ENCODE measurements at regions not wholly inside any gene's neighbourhood (a gene's known extent, or its start where the extent isn't known, plus 50 kb on each side); places are given as distances from the start of the nearest gene placed in this dataset.

DNA sequence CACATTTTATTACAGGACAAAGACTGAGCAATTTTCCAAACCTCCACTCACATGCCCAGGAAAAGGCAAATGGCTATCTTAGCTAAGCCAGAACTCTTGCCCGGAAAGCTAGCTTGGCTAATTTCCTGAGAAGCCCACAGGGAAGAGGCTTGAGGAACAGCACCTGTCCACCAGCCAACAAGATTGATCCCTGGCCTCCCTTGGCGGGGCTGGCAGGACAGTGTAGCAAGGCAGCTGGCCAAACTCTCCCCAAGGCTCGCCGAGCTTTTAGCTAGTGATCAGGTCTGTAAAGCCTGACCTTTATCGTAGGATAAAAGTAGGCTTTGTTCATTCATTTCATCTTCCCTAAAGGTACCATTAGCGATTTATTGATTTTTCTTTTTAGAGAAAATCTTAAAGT, 101.4 kb downstream of the UQCRFS1 start:
- H3K4me1 Mint-ChIP-seq, result no peaks in the 10 kb centered on the region
- ATAC-seq (ENCODE audit: low read depth) (no peak), DNase-seq (no peak)
- no peak overlapping the region for H3K27ac Mint-ChIP-seq
- no peaks in the 10 kb centered on the region for H3K27me3 Mint-ChIP-seq
- ChIA-PET POLR2A (no interaction called here), CTCF (no interaction called here)
- no peaks in the 10 kb centered on the region for H3K36me3 Mint-ChIP-seq (ENCODE audit: low read depth)
- H3K9me3 Mint-ChIP-seq, result peaks cover 3% of the 10 kb centered on the region
- TF ChIP-seq, protein P1, sequence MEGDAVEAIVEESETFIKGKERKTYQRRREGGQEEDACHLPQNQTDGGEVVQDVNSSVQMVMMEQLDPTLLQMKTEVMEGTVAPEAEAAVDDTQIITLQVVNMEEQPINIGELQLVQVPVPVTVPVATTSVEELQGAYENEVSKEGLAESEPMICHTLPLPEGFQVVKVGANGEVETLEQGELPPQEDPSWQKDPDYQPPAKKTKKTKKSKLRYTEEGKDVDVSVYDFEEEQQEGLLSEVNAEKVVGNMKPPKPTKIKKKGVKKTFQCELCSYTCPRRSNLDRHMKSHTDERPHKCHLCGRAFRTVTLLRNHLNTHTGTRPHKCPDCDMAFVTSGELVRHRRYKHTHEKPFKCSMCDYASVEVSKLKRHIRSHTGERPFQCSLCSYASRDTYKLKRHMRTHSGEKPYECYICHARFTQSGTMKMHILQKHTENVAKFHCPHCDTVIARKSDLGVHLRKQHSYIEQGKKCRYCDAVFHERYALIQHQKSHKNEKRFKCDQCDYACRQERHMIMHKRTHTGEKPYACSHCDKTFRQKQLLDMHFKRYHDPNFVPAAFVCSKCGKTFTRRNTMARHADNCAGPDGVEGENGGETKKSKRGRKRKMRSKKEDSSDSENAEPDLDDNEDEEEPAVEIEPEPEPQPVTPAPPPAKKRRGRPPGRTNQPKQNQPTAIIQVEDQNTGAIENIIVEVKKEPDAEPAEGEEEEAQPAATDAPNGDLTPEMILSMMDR (IDR thresholded peaks at IDR 0.05), result no peak
- no peak overlapping the region for H3K4me3 Mint-ChIP-seq
- intact Hi-C loops (cut with micrococcal nuclease), result no loop called here

DNA sequence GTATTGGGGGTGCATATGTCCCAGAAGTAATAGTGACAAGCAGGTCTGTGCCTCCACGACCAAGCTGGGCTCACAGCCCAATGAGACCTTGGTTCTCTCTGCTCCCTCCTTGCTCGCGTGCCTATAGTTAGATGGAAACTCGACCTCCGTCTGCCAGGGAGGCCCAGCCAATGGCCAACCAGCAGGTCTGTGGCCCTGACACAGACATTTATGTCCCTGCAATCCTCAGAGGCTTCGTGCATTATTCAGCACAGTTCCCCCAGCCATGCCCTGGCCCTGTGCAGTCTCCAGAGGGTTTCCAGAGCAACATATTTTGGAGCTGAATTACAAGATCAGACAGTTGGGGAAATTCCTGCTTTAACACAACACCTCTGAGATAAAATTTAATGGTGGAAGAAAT, 105.1 kb downstream of the UQCRFS1 start:
- DNase-seq (no peak), ATAC-seq (ENCODE audit: low read depth) (no peak)
- H3K9me3 Mint-ChIP-seq, result peaks cover 3% of the 10 kb centered on the region
- POLR2A ChIA-PET, result no interaction called here
- TF ChIP-seq, protein P1 (IDR thresholded peaks at IDR 0.05), result no peak
- CTCF ChIA-PET, result no interaction called here
- intact Hi-C loops (cut with micrococcal nuclease), result no loop called here
- H3K4me1 Mint-ChIP-seq, result no peaks in the 10 kb centered on the region
- H3K27me3 Mint-ChIP-seq, result no peaks in the 10 kb centered on the region
- no peaks in the 10 kb centered on the region for H3K36me3 Mint-ChIP-seq (ENCODE audit: low read depth)
- no peak overlapping the region for H3K4me3 Mint-ChIP-seq
- no peak overlapping the region for H3K27ac Mint-ChIP-seq

DNA sequence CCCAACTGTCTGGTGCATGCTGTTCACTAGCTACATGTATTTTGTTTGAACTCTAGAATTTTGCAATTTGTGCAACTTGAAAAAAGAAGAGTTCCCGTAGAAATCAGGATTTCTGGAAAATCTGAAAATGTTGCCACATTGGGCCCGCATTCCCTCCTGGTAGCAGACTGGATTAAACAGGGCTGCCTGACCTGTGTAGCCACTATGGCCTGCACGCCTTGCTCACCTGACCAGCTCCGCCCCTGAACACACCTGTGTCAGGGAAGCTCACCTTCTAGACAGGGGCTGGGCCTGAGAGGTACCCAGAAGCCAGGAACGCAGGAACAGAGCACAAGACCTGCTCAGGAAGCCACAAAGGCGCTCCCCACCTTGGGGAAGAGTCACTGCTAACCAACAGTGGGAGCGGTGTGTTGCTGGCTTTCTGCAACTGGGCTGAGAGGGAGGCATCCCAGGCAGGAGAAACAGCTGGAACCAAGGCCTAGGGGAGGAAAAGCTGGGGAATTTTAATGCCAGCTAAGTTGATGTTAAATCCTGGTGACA, 106.5 kb downstream of the UQCRFS1 start:
- Mint-ChIP-seq H3K36me3 (ENCODE audit: low read depth) (no peaks in the 10 kb centered on the region), H3K27ac (no peak overlapping the region), H3K4me1 (no peaks in the 10 kb centered on the region), H3K4me3 (no peak overlapping the region), H3K9me3 (peaks cover 3% of the 10 kb centered on the region), H3K27me3 (no peaks in the 10 kb centered on the region)
- intact Hi-C loops (cut with micrococcal nuclease), result no loop called here
- ATAC-seq (ENCODE audit: low read depth) (no peak), DNase-seq (no peak)
- ChIA-PET CTCF (no interaction called here), POLR2A (no interaction called here)
- TF ChIP-seq, protein P1 (IDR thresholded peaks at IDR 0.05), result no peak

DNA sequence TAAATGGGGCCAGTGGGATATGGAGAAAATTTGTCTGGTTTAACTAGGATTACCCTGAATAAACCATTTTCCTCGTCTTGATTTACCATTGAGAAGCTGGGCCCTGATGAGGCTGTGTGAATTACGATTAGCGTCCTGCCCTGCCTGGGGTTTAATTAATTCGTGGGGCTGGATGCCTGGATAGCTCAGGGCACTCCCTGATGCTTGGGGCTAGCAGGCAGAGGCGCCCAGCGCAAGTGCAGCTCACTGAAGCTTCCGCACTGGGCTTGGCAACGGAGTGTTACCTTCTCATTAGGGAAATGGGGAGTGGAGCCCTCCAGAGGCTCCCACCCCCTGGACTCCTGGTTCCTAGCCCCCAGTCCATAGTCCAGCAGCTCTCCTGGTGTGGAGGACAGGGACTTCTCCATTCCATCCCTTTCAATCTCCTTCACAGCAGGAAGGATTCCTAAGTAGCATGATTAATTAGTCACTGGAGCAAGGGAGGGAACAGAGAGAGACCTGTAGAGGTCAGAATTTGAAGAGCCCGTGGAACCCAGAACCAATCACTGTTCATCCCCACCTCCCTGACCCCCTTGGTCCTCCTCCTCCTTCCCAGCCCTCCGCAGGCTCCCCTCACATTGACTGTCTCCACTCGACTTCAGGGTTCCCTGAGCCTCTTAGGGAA, 107.2 kb downstream of the UQCRFS1 start:
- POLR2A ChIA-PET, result no interaction called here
- CTCF ChIA-PET, result no interaction called here
- Mint-ChIP-seq H3K9me3 (peaks cover 3% of the 10 kb centered on the region), H3K27ac (no peak overlapping the region), H3K36me3 (ENCODE audit: low read depth) (no peaks in the 10 kb centered on the region), H3K4me3 (no peak overlapping the region), H3K27me3 (no peaks in the 10 kb centered on the region), H3K4me1 (no peaks in the 10 kb centered on the region)
- TF ChIP-seq, protein P1 (IDR thresholded peaks at IDR 0.05), result no peak
- intact Hi-C loops (cut with micrococcal nuclease), result no loop called here
- DNase-seq (no peak), ATAC-seq (ENCODE audit: low read depth) (no peak)

DNA sequence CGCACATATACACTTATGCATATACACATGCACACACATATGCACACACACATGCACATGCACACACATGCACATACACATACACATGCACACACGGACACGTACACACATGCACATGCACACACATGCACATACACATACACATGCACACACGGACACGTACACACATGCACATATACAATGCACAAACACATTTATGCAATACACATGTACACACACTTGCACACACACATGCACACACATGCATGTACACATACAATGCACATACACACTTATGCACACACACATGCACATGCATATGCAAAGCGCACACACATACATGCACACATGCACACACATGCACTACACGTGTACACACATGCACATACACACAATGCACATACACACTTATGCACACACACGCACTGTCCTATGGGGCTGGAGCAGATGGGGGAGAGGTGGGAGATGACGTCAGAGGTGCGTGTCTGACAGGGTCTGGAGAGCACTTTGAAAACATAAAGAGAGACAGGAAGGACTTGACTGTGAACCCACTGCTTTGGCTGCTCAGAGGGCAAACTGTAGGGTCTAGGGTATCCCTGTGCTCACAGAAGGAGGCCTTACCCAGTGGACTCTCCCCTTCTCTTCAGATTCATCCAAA, 108.2 kb downstream of the UQCRFS1 start:
- intact Hi-C loops (cut with micrococcal nuclease), result no loop called here
- DNase-seq, result no peak
- H3K36me3 Mint-ChIP-seq (ENCODE audit: low read depth), result no peaks in the 10 kb centered on the region
- POLR2A ChIA-PET, result no interaction called here
- peaks cover 7% of the 10 kb centered on the region for H3K9me3 Mint-ChIP-seq
- no peaks in the 10 kb centered on the region for H3K27me3 Mint-ChIP-seq
- no peak overlapping the region for H3K27ac Mint-ChIP-seq
- no peak overlapping the region for H3K4me3 Mint-ChIP-seq
- ATAC-seq (ENCODE audit: low read depth), result no peak
- H3K4me1 Mint-ChIP-seq, result no peaks in the 10 kb centered on the region
- TF ChIP-seq, protein P1 (IDR thresholded peaks at IDR 0.05), result no peak
- CTCF ChIA-PET, result no interaction called here
